ENCODE measurements at regions not wholly inside any gene's neighbourhood (a gene's known extent, or its start where the extent isn't known, plus 50 kb on each side); places are given as distances from the start of the nearest gene placed in this dataset.
A peak's percentile ranks its signal among the peaks of the same experiment; 100 is the strongest.

GRCh38 chr6:167424060-167424673, 99.3 kb downstream of the TTLL2 start (continued):
- TF ChIP-seq, protein P1, sequence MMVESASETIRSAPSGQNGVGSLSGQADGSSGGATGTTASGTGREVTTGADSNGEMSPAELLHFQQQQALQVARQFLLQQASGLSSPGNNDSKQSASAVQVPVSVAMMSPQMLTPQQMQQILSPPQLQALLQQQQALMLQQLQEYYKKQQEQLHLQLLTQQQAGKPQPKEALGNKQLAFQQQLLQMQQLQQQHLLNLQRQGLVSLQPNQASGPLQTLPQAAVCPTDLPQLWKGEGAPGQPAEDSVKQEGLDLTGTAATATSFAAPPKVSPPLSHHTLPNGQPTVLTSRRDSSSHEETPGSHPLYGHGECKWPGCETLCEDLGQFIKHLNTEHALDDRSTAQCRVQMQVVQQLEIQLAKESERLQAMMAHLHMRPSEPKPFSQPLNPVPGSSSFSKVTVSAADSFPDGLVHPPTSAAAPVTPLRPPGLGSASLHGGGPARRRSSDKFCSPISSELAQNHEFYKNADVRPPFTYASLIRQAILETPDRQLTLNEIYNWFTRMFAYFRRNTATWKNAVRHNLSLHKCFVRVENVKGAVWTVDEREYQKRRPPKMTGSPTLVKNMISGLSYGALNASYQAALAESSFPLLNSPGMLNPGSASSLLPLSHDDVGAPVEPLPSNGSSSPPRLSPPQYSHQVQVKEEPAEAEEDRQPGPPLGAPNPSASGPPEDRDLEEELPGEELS (CRISPR knock-in tag; IDR thresholded peaks at IDR 0.05) = 0 out of 2 replicates have a peak, but pooled peaks have one; percentile 10
- TF ChIP-seq NFYC (CRISPR knock-in tag; IDR thresholded peaks at IDR 0.05) (no peak), BRF2 (CRISPR knock-in tag; IDR thresholded peaks at IDR 0.05) (peak; percentile 24; the same call in 1 of the 2 replicates), ZBTB4 (CRISPR knock-in tag; IDR thresholded peaks at IDR 0.05; ENCODE audit: borderline replicate concordance) (peak; percentile 59; the same call in 1 of the 2 replicates), ZFP41 (CRISPR knock-in tag; IDR thresholded peaks at IDR 0.05; ENCODE audit: borderline replicate concordance) (peak; percentile 37; the same call in 1 of the 2 replicates), HDAC2 (CRISPR knock-in tag; IDR thresholded peaks at IDR 0.05) (peak; percentile 25; the same call in 1 of the 2 replicates), SALL1 (CRISPR knock-in tag; IDR thresholded peaks at IDR 0.05) (peak; percentile 74), ARID2 (CRISPR knock-in tag; IDR thresholded peaks at IDR 0.05; ENCODE audit: borderline replicate concordance) (no peak), LCORL (IDR thresholded peaks at IDR 0.05) (no peak), LCORL (CRISPR knock-in tag; IDR thresholded peaks at IDR 0.05) (peak; percentile 67), HNRNPL (IDR thresholded peaks at IDR 0.05; ENCODE audit: low read depth, low read length) (0 out of 2 replicates have a peak, but pooled peaks have one; percentile 50)
- TF ChIP-seq, protein P2, sequence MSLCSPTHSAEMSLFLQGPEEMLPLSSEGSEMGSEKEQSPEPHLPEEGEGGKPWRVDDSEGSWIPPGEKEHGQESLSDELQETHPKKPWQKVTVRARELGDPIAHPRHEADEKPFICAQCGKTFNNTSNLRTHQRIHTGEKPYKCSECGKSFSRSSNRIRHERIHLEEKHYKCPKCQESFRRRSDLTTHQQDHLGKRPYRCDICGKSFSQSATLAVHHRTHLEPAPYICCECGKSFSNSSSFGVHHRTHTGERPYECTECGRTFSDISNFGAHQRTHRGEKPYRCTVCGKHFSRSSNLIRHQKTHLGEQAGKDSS (CRISPR knock-in tag; IDR thresholded peaks at IDR 0.05; ENCODE audit: borderline replicate concordance, low read depth) = peak; percentile 45; the same call in 1 of the 2 replicates
- TF ChIP-seq, protein P3, sequence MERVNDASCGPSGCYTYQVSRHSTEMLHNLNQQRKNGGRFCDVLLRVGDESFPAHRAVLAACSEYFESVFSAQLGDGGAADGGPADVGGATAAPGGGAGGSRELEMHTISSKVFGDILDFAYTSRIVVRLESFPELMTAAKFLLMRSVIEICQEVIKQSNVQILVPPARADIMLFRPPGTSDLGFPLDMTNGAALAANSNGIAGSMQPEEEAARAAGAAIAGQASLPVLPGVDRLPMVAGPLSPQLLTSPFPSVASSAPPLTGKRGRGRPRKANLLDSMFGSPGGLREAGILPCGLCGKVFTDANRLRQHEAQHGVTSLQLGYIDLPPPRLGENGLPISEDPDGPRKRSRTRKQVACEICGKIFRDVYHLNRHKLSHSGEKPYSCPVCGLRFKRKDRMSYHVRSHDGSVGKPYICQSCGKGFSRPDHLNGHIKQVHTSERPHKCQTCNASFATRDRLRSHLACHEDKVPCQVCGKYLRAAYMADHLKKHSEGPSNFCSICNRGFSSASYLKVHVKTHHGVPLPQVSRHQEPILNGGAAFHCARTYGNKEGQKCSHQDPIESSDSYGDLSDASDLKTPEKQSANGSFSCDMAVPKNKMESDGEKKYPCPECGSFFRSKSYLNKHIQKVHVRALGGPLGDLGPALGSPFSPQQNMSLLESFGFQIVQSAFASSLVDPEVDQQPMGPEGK (CRISPR knock-in tag; IDR thresholded peaks at IDR 0.05) = peak; percentile 94
- TF ChIP-seq, protein P4, sequence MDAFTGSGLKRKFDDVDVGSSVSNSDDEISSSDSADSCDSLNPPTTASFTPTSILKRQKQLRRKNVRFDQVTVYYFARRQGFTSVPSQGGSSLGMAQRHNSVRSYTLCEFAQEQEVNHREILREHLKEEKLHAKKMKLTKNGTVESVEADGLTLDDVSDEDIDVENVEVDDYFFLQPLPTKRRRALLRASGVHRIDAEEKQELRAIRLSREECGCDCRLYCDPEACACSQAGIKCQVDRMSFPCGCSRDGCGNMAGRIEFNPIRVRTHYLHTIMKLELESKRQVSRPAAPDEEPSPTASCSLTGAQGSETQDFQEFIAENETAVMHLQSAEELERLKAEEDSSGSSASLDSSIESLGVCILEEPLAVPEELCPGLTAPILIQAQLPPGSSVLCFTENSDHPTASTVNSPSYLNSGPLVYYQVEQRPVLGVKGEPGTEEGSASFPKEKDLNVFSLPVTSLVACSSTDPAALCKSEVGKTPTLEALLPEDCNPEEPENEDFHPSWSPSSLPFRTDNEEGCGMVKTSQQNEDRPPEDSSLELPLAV (CRISPR knock-in tag; conservative IDR thresholded peaks at IDR 0.05; ENCODE audit: low read depth) = no peak
- TF ChIP-seq, protein P5, sequence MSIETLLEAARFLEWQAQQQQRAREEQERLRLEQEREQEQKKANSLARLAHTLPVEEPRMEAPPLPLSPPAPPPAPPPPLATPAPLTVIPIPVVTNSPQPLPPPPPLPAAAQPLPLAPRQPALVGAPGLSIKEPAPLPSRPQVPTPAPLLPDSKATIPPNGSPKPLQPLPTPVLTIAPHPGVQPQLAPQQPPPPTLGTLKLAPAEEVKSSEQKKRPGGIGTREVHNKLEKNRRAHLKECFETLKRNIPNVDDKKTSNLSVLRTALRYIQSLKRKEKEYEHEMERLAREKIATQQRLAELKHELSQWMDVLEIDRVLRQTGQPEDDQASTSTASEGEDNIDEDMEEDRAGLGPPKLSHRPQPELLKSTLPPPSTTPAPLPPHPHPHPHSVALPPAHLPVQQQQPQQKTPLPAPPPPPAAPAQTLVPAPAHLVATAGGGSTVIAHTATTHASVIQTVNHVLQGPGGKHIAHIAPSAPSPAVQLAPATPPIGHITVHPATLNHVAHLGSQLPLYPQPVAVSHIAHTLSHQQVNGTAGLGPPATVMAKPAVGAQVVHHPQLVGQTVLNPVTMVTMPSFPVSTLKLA (IDR thresholded peaks at IDR 0.05) = no peak
